Natural killer cell (primary cell): ENCODE measurements at regions not wholly inside any gene's neighbourhood (a gene's known extent, or its start where the extent isn't known, plus 50 kb on each side); places are given as distances from the start of the nearest gene placed in this dataset.

Experiments used
- ATAC-seq, 3 donors: fragments of 150-1000 bp in 2 of 3; fragments of 200-7000 bp in 1 of 3; cut with Tn5 transposase; 1 replicate in 1 of 3; 2 replicates in 2 of 3; pipeline ENCODE4 v1.10.0; 2021; ENCODE audit warnings: mild to moderate bottlenecking in 2 of 3, moderate library complexity in 2 of 3
- DNase-seq, 2 donors: peaks; one replicate each; pipeline versions ENCODE4 v3.0.0 to v3.0.0-alpha.2; 2013 to 2021; ENCODE audit warnings: mixed read lengths in 1 of 2
- H3K27ac ChIP-seq: one replicate; pipeline ENCODE4 v1.5.1; 2013; ENCODE audit warnings: mild to moderate bottlenecking, low read length
- H3K27me3 ChIP-seq: one replicate; pipeline ENCODE4 v1.6.1; 2013; ENCODE audit warnings: low read length; ENCODE audit not compliant: control insufficient read depth, insufficient read depth
- H3K36me3 ChIP-seq: one replicate; pipeline ENCODE4 v1.6.1; 2013; ENCODE audit warnings: low read length; ENCODE audit not compliant: control insufficient read depth, insufficient read depth
- H3K4me1 ChIP-seq: one replicate; pipeline ENCODE4 v1.6.1; 2013; ENCODE audit warnings: low read length; ENCODE audit not compliant: control insufficient read depth, insufficient read depth
- H3K4me3 ChIP-seq: one replicate; pipeline ENCODE4 v1.5.1; 2013; ENCODE audit warnings: low read length
- H3K9me3 ChIP-seq: one replicate; pipeline ENCODE4 v1.6.1; 2013; ENCODE audit warnings: low read length; ENCODE audit not compliant: control insufficient read depth, insufficient read depth
- H3K27ac Mint-ChIP-seq, 2 donors: one replicate each; pipeline ENCODE4 v1.8.0; 2022; ENCODE audit warnings: mild to moderate bottlenecking in 2 of 2, mixed read lengths in 2 of 2, moderate library complexity in 1 of 2
- H3K27me3 Mint-ChIP-seq, 2 donors: one replicate each; pipeline ENCODE4 v1.8.0; 2022; ENCODE audit warnings: low read depth in 2 of 2, mixed read lengths in 2 of 2
- H3K36me3 Mint-ChIP-seq: one replicate; pipeline ENCODE4 v1.8.0; 2022; ENCODE audit warnings: mixed read lengths
- H3K4me1 Mint-ChIP-seq, 2 donors: one replicate each; pipeline ENCODE4 v1.8.0; 2022; ENCODE audit warnings: mixed read lengths in 2 of 2
- H3K4me3 Mint-ChIP-seq: one replicate; pipeline ENCODE4 v1.8.0; 2022; ENCODE audit warnings: mild to moderate bottlenecking, moderate library complexity, mixed read lengths
- H3K9me3 Mint-ChIP-seq, 2 donors: one replicate each; pipeline ENCODE4 v1.8.0; 2022; ENCODE audit warnings: mixed read lengths in 2 of 2
- CTCF ChIP-seq: fragments of 200-600 bp; IDR thresholded peaks from one replicate; pipeline ENCODE4 v1.8.0; 2022; ENCODE audit warnings: antibody characterized with exemption
- WGBS: methylation state at CpG from one replicate; pipeline ENCODE4 v1.1.7; 2013; ENCODE audit warnings: missing lambda C conversion rate; ENCODE audit not compliant: insufficient coverage; 5-methylcytosine and 5-hydroxymethylcytosine counted together
- intact Hi-C: fragments of 100-400 bp; cut with micrococcal nuclease; formaldehyde crosslinking; loops from one replicate; pipeline ENCODE4 v1.14.2; 2022

- TF ChIP-seq CTCF, result no peak
- Mint-ChIP-seq H3K9me3 (peaks cover 6 to 8% of the 10 kb centered on the region in 2 donors), H3K4me3 (no peak overlapping the region), H3K36me3 (peaks cover 6% of the 10 kb centered on the region), H3K4me1 (no peaks in the 10 kb centered on the region), H3K27me3 (no peaks in the 10 kb centered on the region), H3K27ac (no peak overlapping the region)
- no peak for ATAC-seq
- H3K4me3 ChIP-seq, result no peak overlapping the region
- no peaks in the 10 kb centered on the region for H3K36me3 ChIP-seq
- H3K27me3 ChIP-seq, result no peaks in the 10 kb centered on the region
- H3K4me1 ChIP-seq, result no peaks in the 10 kb centered on the region
- 84% methylated on average over 2 of the region's 2 CpGs for WGBS
- intact Hi-C loops, result no loop called here
- no peaks in the 10 kb centered on the region for H3K9me3 ChIP-seq
- DNase-seq, result no peak
- no peak overlapping the region for H3K27ac ChIP-seq
Observed at GRCh38 chr3:68458581-68458980, 473.8 kb downstream of the TAFA4 start.

GRCh38 chr3:68448510-68449383 is 483.6 kb downstream of the TAFA4 start:
- no peaks in the 10 kb centered on the region for H3K27me3 Mint-ChIP-seq
- no peaks in the 10 kb centered on the region for H3K9me3 ChIP-seq
- WGBS, result 86% methylated on average over 4 of the region's 5 CpGs

GRCh38 chr3:68447885-68448284 is 484.5 kb downstream of the TAFA4 start:
- Mint-ChIP-seq H3K9me3 (peaks cover 6 to 10% of the 10 kb centered on the region in 2 donors), H3K36me3 (no peaks in the 10 kb centered on the region), H3K27me3 (no peaks in the 10 kb centered on the region), H3K27ac (no peak overlapping the region), H3K4me3 (no peak overlapping the region), H3K4me1 (no peaks in the 10 kb centered on the region)
- intact Hi-C loops, result no loop called here
- DNase-seq, result no peak
- Histone ChIP-seq H3K4me3 (no peak overlapping the region), H3K9me3 (no peaks in the 10 kb centered on the region), H3K27ac (no peak overlapping the region), H3K4me1 (no peaks in the 10 kb centered on the region), H3K36me3 (no peaks in the 10 kb centered on the region), H3K27me3 (no peaks in the 10 kb centered on the region)
- no peak for ATAC-seq
- no peak for TF ChIP-seq CTCF

More at GRCh38 chr3:68448510-68449383, 483.6 kb downstream of the TAFA4 start:
- Histone ChIP-seq H3K36me3 (no peaks in the 10 kb centered on the region), H3K4me3 (no peak overlapping the region), H3K27me3 (no peaks in the 10 kb centered on the region), H3K4me1 (no peaks in the 10 kb centered on the region), H3K27ac (no peak overlapping the region)
- no peak overlapping the region for H3K27ac Mint-ChIP-seq
- TF ChIP-seq CTCF, result no peak
- H3K4me3 Mint-ChIP-seq, result no peak overlapping the region
- ATAC-seq, result no peak
- no peaks in the 10 kb centered on the region for H3K4me1 Mint-ChIP-seq
- intact Hi-C loops, result no loop called here
- no peak for DNase-seq
- peaks cover 6 to 10% of the 10 kb centered on the region in 2 donors for H3K9me3 Mint-ChIP-seq
- H3K36me3 Mint-ChIP-seq, result no peaks in the 10 kb centered on the region

- Mint-ChIP-seq H3K9me3 (peaks cover 9% of the 10 kb centered on the region in 2 donors), H3K4me1 (no peaks in the 10 kb centered on the region), H3K27me3 (no peaks in the 10 kb centered on the region), H3K27ac (no peak overlapping the region), H3K36me3 (no peaks in the 10 kb centered on the region), H3K4me3 (no peak overlapping the region)
- intact Hi-C loops, result no loop called here
- Histone ChIP-seq H3K27ac (no peak overlapping the region), H3K9me3 (no peaks in the 10 kb centered on the region), H3K36me3 (no peaks in the 10 kb centered on the region), H3K4me1 (no peaks in the 10 kb centered on the region), H3K4me3 (no peak overlapping the region), H3K27me3 (no peaks in the 10 kb centered on the region)
- ATAC-seq (no peak), DNase-seq (no peak)
- 88% methylated on average over 1 of the region's 1 CpG for WGBS
- no peak for TF ChIP-seq CTCF
Observed at GRCh38 chr3:68441054-68441453, 491.3 kb downstream of the TAFA4 start.
